Type B pancreatic cell (in vitro differentiated cells): ENCODE measurements at regions not wholly inside any gene's neighbourhood (a gene's known extent, or its start where the extent isn't known, plus 50 kb on each side); places are given as distances from the start of the nearest gene placed in this dataset.

ENCODE experiments used
- DNase-seq: peaks from one replicate; pipeline ENCODE4 v3.0.0; 2021; ENCODE audit warnings: mixed read lengths; ENCODE audit not compliant: unreplicated experiment; ENCODE audit errors: extremely low spot score
- H3K27ac Mint-ChIP-seq: 2 replicates; pipeline ENCODE4 v1.8.0; 2021; ENCODE audit warnings: mild to moderate bottlenecking, mixed read lengths
- H3K27me3 Mint-ChIP-seq: 2 replicates; pipeline ENCODE4 v1.8.0; 2021; ENCODE audit warnings: mixed read lengths
- H3K36me3 Mint-ChIP-seq: 2 replicates; pipeline ENCODE4 v1.8.0; 2021; ENCODE audit warnings: mixed read lengths
- H3K4me1 Mint-ChIP-seq: one replicate; pipeline ENCODE4 v1.8.0; 2021; ENCODE audit warnings: mixed read lengths; ENCODE audit not compliant: unreplicated experiment
- H3K4me3 Mint-ChIP-seq: 2 replicates; pipeline ENCODE4 v1.8.0; 2021; ENCODE audit warnings: mild to moderate bottlenecking, mixed read lengths
- H3K9me3 Mint-ChIP-seq: 2 replicates; pipeline ENCODE4 v1.8.0; 2021; ENCODE audit warnings: mixed read lengths
- TF ChIP-seq, protein P1 (sequence below): fragments of 200-600 bp; sonication (generic); conservative IDR thresholded peaks from 2 replicates; pipeline ENCODE4 v1.5.0; 2021; ENCODE audit warnings: antibody characterized with exemption, mild to moderate bottlenecking

DNA sequence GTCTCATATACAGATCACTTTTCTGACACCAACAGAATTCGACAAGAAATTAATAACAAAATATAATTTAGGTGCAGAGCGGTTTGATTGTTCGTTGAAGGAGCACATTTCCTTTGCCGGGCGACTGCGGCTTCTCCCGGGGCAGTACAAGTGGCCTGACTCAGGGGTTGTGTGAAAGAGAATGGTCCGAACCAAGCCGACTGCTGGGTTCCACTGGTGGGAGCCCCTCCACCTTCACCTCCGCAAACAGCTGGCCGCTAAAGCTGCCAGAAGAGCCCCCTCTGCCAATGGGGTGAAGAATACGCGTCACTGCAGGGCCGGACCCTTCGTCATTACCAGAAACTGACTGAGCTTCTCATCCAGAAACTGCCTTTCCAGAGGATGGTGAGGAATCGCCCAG, 156.0 kb upstream of the IFNE start:
- Mint-ChIP-seq H3K9me3 (no peaks in the 10 kb centered on the region), H3K27ac (no peak overlapping the region), H3K27me3 (peaks cover 3% of the 10 kb centered on the region), H3K36me3 (no peaks in the 10 kb centered on the region), H3K4me3 (no peak overlapping the region), H3K4me1 (no peaks in the 10 kb centered on the region)
- no peak for DNase-seq
- TF ChIP-seq, protein P1, sequence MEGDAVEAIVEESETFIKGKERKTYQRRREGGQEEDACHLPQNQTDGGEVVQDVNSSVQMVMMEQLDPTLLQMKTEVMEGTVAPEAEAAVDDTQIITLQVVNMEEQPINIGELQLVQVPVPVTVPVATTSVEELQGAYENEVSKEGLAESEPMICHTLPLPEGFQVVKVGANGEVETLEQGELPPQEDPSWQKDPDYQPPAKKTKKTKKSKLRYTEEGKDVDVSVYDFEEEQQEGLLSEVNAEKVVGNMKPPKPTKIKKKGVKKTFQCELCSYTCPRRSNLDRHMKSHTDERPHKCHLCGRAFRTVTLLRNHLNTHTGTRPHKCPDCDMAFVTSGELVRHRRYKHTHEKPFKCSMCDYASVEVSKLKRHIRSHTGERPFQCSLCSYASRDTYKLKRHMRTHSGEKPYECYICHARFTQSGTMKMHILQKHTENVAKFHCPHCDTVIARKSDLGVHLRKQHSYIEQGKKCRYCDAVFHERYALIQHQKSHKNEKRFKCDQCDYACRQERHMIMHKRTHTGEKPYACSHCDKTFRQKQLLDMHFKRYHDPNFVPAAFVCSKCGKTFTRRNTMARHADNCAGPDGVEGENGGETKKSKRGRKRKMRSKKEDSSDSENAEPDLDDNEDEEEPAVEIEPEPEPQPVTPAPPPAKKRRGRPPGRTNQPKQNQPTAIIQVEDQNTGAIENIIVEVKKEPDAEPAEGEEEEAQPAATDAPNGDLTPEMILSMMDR = no peak

DNA sequence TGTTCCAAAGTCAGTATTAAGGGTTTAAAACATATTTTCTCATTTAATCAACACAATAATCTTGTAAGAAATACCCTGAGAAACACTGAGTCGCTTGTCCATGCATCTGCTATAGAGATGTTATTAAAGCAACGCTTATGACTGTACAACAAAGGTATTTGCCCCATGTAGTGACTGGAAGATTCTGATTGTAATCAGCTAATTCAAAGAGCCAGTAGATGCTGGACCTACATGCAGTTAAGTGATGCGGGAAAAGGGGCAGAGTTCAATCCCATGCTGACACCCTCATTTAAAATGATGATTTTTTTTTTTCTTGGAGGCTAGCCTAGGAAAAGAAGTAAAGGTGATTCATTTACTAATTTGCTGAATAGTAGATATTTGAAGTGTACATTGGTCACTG, 149.3 kb upstream of the MTAP start:
- Mint-ChIP-seq H3K9me3 (peaks cover 5% of the 10 kb centered on the region), H3K4me3 (no peak overlapping the region), H3K27me3 (peaks cover 8% of the 10 kb centered on the region), H3K36me3 (no peaks in the 10 kb centered on the region), H3K27ac (no peak overlapping the region), H3K4me1 (no peaks in the 10 kb centered on the region)
- DNase-seq = no peak
- TF ChIP-seq, protein P1 = no peak

DNA sequence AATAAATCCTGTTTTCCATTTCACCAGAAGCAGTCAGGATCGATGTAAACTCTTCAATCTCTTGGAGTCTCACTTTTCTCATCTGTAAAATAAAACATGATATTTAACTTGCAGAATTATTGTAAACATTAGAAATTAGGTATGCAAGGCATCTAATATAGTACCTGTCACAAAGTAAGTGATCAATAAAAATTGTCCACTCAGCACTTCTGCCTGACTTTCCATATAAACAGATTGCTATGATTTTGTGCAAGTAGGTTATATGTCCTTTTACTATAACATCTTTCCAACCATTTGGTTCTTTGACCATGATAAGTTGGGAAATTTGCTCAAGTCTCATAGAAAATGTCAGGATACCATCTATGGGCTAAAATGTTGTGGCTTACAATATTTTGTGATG, 148.8 kb upstream of the MTAP start:
- no peak for DNase-seq
- Mint-ChIP-seq H3K4me3 (no peak overlapping the region), H3K36me3 (no peaks in the 10 kb centered on the region), H3K9me3 (peaks cover 5% of the 10 kb centered on the region), H3K27me3 (peaks cover 8% of the 10 kb centered on the region), H3K27ac (no peak overlapping the region), H3K4me1 (no peaks in the 10 kb centered on the region)
- TF ChIP-seq, protein P1 = no peak

DNA sequence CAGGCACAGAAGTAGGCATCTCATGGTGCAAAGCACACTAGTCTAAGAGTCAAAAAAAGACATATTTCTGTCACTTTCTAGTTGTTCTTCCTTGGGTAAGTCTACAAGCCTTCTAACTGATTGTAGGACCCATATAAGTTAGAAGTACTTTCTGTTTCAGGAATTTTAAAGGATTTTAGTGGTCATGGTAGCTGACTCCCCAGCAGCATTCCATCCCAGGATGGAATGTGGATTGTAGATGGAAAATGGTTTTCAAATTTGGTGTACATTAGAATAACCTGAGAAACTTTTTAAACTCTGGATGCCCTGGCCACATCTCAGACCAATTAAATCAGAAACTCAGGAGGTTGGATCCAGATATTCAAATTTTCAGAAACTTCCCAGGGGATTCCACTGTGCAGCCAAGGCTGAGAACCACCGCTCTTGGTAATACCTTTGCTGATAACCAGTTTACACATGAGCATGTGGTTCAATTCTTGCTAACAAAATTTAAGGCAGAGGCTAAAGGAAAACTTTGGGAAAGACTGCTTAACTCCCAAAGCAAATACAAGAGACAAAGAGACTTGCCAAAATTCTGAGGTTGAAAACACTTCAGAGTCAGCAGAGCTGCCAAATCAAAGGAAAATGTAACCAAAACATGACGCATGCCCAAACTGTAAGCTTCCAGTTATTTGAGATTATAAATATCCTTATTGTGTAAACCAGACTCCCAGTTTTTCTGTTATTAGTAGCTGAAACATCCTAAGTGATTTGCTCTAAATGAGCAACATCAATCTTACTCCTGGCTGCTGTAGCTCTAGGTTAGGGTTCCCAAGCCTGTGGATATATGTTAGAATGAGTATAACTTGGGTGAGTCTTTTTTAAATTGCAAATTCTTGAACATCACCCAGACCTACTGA, 145.4 kb upstream of the MTAP start:
- Mint-ChIP-seq H3K27me3 (peaks cover 8% of the 10 kb centered on the region), H3K36me3 (no peaks in the 10 kb centered on the region), H3K4me1 (no peaks in the 10 kb centered on the region), H3K27ac (no peak overlapping the region), H3K4me3 (no peak overlapping the region), H3K9me3 (no peaks in the 10 kb centered on the region)
- DNase-seq = no peak
- TF ChIP-seq, protein P1 = no peak

DNA sequence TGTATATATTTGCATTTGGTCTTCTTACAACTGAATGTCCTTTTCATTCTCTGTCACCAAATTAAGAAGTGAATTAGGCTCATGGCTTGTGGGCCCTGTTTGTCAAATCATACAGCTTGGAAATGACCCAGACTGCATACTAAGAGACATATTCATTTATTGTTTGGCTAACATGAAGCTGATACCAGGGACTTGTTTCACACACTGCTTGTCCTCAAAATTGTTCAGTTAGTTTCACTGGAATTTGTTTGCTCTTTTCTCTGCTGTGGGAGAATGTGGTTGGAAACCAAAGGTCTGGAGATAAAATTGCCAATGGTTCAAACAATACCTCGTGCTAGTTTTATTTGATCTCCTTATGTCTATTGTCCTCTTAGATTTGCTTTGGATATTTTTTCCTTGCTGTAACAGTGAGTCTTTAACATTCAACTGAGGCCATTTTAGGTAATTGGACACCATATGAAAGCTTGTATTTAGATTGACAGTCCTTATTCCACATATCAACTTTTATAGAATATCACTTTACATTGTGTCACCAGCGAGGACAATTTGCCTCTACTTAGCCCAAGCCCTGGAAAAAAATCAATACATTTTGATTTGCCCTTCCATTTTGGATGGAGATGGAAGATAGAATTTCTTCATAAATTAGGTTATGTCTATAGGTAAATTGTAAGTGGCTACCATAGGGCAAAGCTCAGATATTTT, 144.3 kb upstream of the MTAP start:
- Mint-ChIP-seq H3K27ac (no peak overlapping the region), H3K27me3 (peaks cover 8% of the 10 kb centered on the region), H3K36me3 (no peaks in the 10 kb centered on the region), H3K4me3 (no peak overlapping the region), H3K9me3 (no peaks in the 10 kb centered on the region), H3K4me1 (no peaks in the 10 kb centered on the region)
- TF ChIP-seq, protein P1 = no peak
- DNase-seq = no peak
